ENCODE measurements at regions not wholly inside any gene's neighbourhood (a gene's known extent, or its start where the extent isn't known, plus 50 kb on each side); places are given as distances from the start of the nearest gene placed in this dataset.

- DNase-seq (ENCODE audit: low read depth in 1 of 2, low spot score in 1 of 2), result peak in 1 of 2 donors; percentile 20
- no peak overlapping the region for H3K4me3 ChIP-seq
- H3K4me1 ChIP-seq (ENCODE audit: low read depth), result no peaks in the 10 kb centered on the region
- H3K9me3 ChIP-seq (ENCODE audit: low read depth), result no peaks in the 10 kb centered on the region
- no peaks in the 10 kb centered on the region for H3K36me3 ChIP-seq
- no peak for TF ChIP-seq CTCF (IDR thresholded peaks at IDR 0.05; ENCODE audit: low read depth, low read length)
- no peak overlapping the region for H3K27ac ChIP-seq
- no peaks in the 10 kb centered on the region for H3K27me3 ChIP-seq
Observed at GRCh38 chr3:187983484-187984124, 170.4 kb upstream of the LPP start.

- Histone ChIP-seq H3K27ac (no peak overlapping the region), H3K36me3 (no peaks in the 10 kb centered on the region), H3K4me3 (no peak overlapping the region), H3K27me3 (peaks cover 5% of the 10 kb centered on the region), H3K4me1 (ENCODE audit: low read depth) (no peaks in the 10 kb centered on the region), H3K9me3 (ENCODE audit: low read depth) (no peaks in the 10 kb centered on the region)
- DNase-seq (ENCODE audit: low read depth in 1 of 2, low spot score in 1 of 2), result no peak
- no peak for TF ChIP-seq CTCF (IDR thresholded peaks at IDR 0.05; ENCODE audit: low read depth, low read length)
Observed at GRCh38 chr3:187985647-187986046, 168.3 kb upstream of the LPP start.

- H3K27ac ChIP-seq, result no peak overlapping the region
Observed at GRCh38 chr3:187986514-187986934, 167.4 kb upstream of the LPP start.

GRCh38 chr3:187987187-187987586 lies 166.8 kb upstream of the LPP start:
- Histone ChIP-seq H3K27me3 (peaks cover 10% of the 10 kb centered on the region), H3K27ac (no peak overlapping the region), H3K9me3 (ENCODE audit: low read depth) (no peaks in the 10 kb centered on the region), H3K4me1 (ENCODE audit: low read depth) (no peaks in the 10 kb centered on the region), H3K4me3 (no peak overlapping the region), H3K36me3 (no peaks in the 10 kb centered on the region)
- no peak for TF ChIP-seq CTCF (IDR thresholded peaks at IDR 0.05; ENCODE audit: low read depth, low read length)
- no peak for DNase-seq (ENCODE audit: low read depth in 1 of 2, low spot score in 1 of 2)

More at GRCh38 chr3:187986514-187986934, 167.4 kb upstream of the LPP start:
- Histone ChIP-seq H3K4me1 (ENCODE audit: low read depth) (no peaks in the 10 kb centered on the region), H3K27me3 (peaks cover 10% of the 10 kb centered on the region), H3K4me3 (no peak overlapping the region), H3K36me3 (no peaks in the 10 kb centered on the region), H3K9me3 (ENCODE audit: low read depth) (no peaks in the 10 kb centered on the region)
- TF ChIP-seq CTCF (IDR thresholded peaks at IDR 0.05; ENCODE audit: low read depth, low read length), result no peak
- DNase-seq (ENCODE audit: low read depth in 1 of 2, low spot score in 1 of 2), result peak in 1 of 2 donors; percentile 76

GRCh38 chr3:187987924-187988323 lies 166.0 kb upstream of the LPP start:
- H3K36me3 ChIP-seq, result no peaks in the 10 kb centered on the region
- H3K27me3 ChIP-seq, result peaks cover 10% of the 10 kb centered on the region
- no peak for DNase-seq (ENCODE audit: low read depth in 1 of 2, low spot score in 1 of 2)
- no peak overlapping the region for H3K4me3 ChIP-seq
- no peaks in the 10 kb centered on the region for H3K4me1 ChIP-seq (ENCODE audit: low read depth)
- H3K27ac ChIP-seq, result no peak overlapping the region
- no peaks in the 10 kb centered on the region for H3K9me3 ChIP-seq (ENCODE audit: low read depth)
- no peak for TF ChIP-seq CTCF (IDR thresholded peaks at IDR 0.05; ENCODE audit: low read depth, low read length)

Measured in cardiac muscle cell (in vitro differentiated cells and primary cell).